HCT116 (cell line): ENCODE measurements at regions not wholly inside any gene's neighbourhood (a gene's known extent, or its start where the extent isn't known, plus 50 kb on each side); places are given as distances from the start of the nearest gene placed in this dataset.

ENCODE experiments used
- ATAC-seq: fragments of 200-7000 bp; cut with Tn5 transposase; 2 replicates; pipeline ENCODE4 v1.9.1; 2020; ENCODE audit warnings: mild to moderate bottlenecking, moderate library complexity
- BruUV-seq: library from RNA; stranded (reverse); fragments of 400-500 nt; replicated peaks from 2 replicates; lab custom pipeline; 2021; lab: Mats Ljungman, UMichigan
- CTCF ChIA-PET: fragments of 300-600 bp; sonication (Branson Sonifier 250); formaldehyde crosslinking; loops from one replicate; lab custom pipeline; 2021; ENCODE audit warnings: antibody characterized with exemption; lab: Charles Lee
- POLR2A ChIA-PET: fragments of 300-600, 350-600 bp; sonication (Branson Sonifier 250); formaldehyde crosslinking; loops from one replicate; lab custom pipeline; 2021; ENCODE audit warnings: antibody characterized with exemption; lab: Charles Lee
- RAD21 ChIA-PET, 2 experiments: fragments of 300-600 bp; sonication (Branson Sonifier 250); formaldehyde crosslinking; loops; one replicate each; lab custom pipeline; 2023; ENCODE audit warnings: low total read pairs in 2 of 2; ENCODE audit not compliant: uncharacterized antibody in 2 of 2, unreplicated experiment in 2 of 2, low non-redundant PET in 1 of 2; lab: Charles Lee
- DNase-seq: peaks from one replicate; pipeline ENCODE4 v3.0.0-alpha.2; 2010; ENCODE audit warnings: low read depth, low spot score
- H2AFZ ChIP-seq: fragments of 200-600 bp; shearing (Covaris generic), sonication (generic); 2 replicates; pipeline ENCODE4 v1.6.1; 2017; ENCODE audit warnings: low read depth, mixed run types, mixed read lengths, antibody characterized with exemption, low read length; ENCODE audit not compliant: poor library complexity, severe bottlenecking
- H3K27ac ChIP-seq: 2 replicates; pipeline ENCODE4 v1.5.1; 2012; ENCODE audit warnings: low read depth, low read length
- H3K27me3 ChIP-seq: fragments of 200-600 bp; sonication (generic); 2 replicates; pipeline ENCODE4 v1.6.1; 2016; ENCODE audit warnings: mixed run types, low read length, mixed read lengths; ENCODE audit not compliant: insufficient read depth
- H3K36me3 ChIP-seq, 2 experiments: fragments of 200-500 bp in 1 of 2; fragments of 200-600 bp in 1 of 2; sonication (Bioruptor generic) in 1 of 2; sonication (generic) in 1 of 2; 2 replicates each; pipeline versions ENCODE4 v1.5.1 to v1.6.1; 2014 to 2016; ENCODE audit warnings: low read length in 2 of 2, inconsistent platforms in 1 of 2, mixed read lengths in 1 of 2, mixed run types in 1 of 2; ENCODE audit not compliant: insufficient read depth in 2 of 2, control insufficient read depth in 1 of 2
- H3K4me1 ChIP-seq, 2 experiments: fragments of 200-600 bp in 1 of 2; sonication (generic) in 1 of 2; 2 replicates each; pipeline versions ENCODE4 v1.5.1 to v1.6.1; 2012 to 2017; ENCODE audit warnings: low read length in 2 of 2, inconsistent platforms in 1 of 2, mild to moderate bottlenecking in 1 of 2, mixed read lengths in 1 of 2, mixed run types in 1 of 2, moderate library complexity in 1 of 2; ENCODE audit not compliant: insufficient read depth in 2 of 2, control insufficient read depth in 1 of 2
- H3K4me2 ChIP-seq: fragments of 200-600 bp; sonication (generic); 2 replicates; pipeline ENCODE4 v1.6.1; 2017; ENCODE audit warnings: mixed run types, low read length, mixed read lengths
- H3K4me3 ChIP-seq, 2 experiments: fragments of 200-600 bp in 1 of 2; sonication (generic) in 1 of 2; replicated peaks in 1 of 2; 2 replicates each; pipeline ENCODE4 v1.5.1; 2011 to 2016; ENCODE audit warnings: low read length in 2 of 2, control low read depth in 1 of 2, low read depth in 1 of 2, mild to moderate bottlenecking in 1 of 2, mixed read lengths in 1 of 2, mixed run types in 1 of 2
- H3K79me2 ChIP-seq: fragments of 200-600 bp; sonication (generic); 2 replicates; pipeline ENCODE4 v1.6.1; 2017; ENCODE audit warnings: mild to moderate bottlenecking, mixed run types, low read length, moderate library complexity, mixed read lengths; ENCODE audit not compliant: insufficient read depth
- H3K9ac ChIP-seq: fragments of 200-600 bp; sonication (generic); 2 replicates; pipeline ENCODE4 v1.6.1; 2016; ENCODE audit warnings: low read length, mixed read lengths
- H3K9me2 ChIP-seq: fragments of 200-600 bp; sonication (generic), shearing (Covaris generic); 2 replicates; pipeline ENCODE4 v1.6.1; 2017; ENCODE audit warnings: mixed run types, mild to moderate bottlenecking, moderate library complexity; ENCODE audit not compliant: insufficient read depth
- H3K9me3 ChIP-seq, 2 experiments: fragments of 200-500 bp in 1 of 2; fragments of 200-600 bp in 1 of 2; sonication (Bioruptor generic) in 1 of 2; sonication (generic) in 1 of 2; 2 replicates each; pipeline ENCODE4 v1.6.1; 2014 to 2017; ENCODE audit warnings: low read length in 2 of 2, mixed read lengths in 2 of 2, inconsistent platforms in 1 of 2, low read depth in 1 of 2, mild to moderate bottlenecking in 1 of 2, mixed run types in 1 of 2, moderate library complexity in 1 of 2; ENCODE audit not compliant: control insufficient read depth in 1 of 2, insufficient read depth in 1 of 2
- H4K20me1 ChIP-seq: fragments of 200-600 bp; sonication (generic), shearing (Covaris generic); 2 replicates; pipeline ENCODE4 v1.6.1; 2017; ENCODE audit warnings: mixed run types, mild to moderate bottlenecking, moderate library complexity; ENCODE audit not compliant: insufficient read depth
- CEBPB ChIP-seq: IDR thresholded peaks from 2 replicates; pipeline ENCODE4 v1.6.1; 2012; ENCODE audit warnings: low read depth
- EGR1 ChIP-seq: IDR thresholded peaks from 2 replicates; pipeline ENCODE4 v1.6.1; 2012; ENCODE audit warnings: low read depth
- EZH2phosphoT487 ChIP-seq: fragments of 200-600 bp; IDR thresholded peaks from 2 replicates; pipeline ENCODE4 v1.6.1; 2018; ENCODE audit warnings: antibody characterized with exemption, borderline replicate concordance
- JUND ChIP-seq: IDR thresholded peaks from 2 replicates; pipeline ENCODE4 v1.6.1; 2012
- MAX ChIP-seq: IDR thresholded peaks from 2 replicates; pipeline ENCODE4 v1.6.1; 2012
- POLR2A ChIP-seq: IDR thresholded peaks from 2 replicates; pipeline ENCODE4 v1.7.0; 2011; ENCODE audit warnings: borderline replicate concordance; ENCODE audit not compliant: insufficient read depth, insufficient read length; ENCODE audit errors: extremely low read depth
- RAD21 ChIP-seq: IDR thresholded peaks from 2 replicates; pipeline ENCODE4 v1.6.1; 2012; ENCODE audit warnings: low read depth, mild to moderate bottlenecking
- SIN3A ChIP-seq: IDR thresholded peaks from 2 replicates; pipeline ENCODE4 v1.6.1; 2012; ENCODE audit warnings: low read depth
- SP1 ChIP-seq: IDR thresholded peaks from 2 replicates; pipeline ENCODE4 v1.6.1; 2012; ENCODE audit warnings: low read depth
- TCF7L2 ChIP-seq: IDR thresholded peaks from 2 replicates; pipeline ENCODE4 v1.7.0; 2011; ENCODE audit warnings: borderline replicate concordance, inconsistent platforms; ENCODE audit not compliant: insufficient read depth, insufficient read length; ENCODE audit errors: extremely low read depth
- YY1 ChIP-seq: IDR thresholded peaks from 2 replicates; pipeline ENCODE4 v1.6.1; 2011; ENCODE audit warnings: low read length, low read depth, moderate library complexity, mild to moderate bottlenecking; ENCODE audit not compliant: insufficient replicate concordance; ENCODE audit errors: extremely low read depth
- ZFX ChIP-seq: fragments of 450-650 bp; IDR thresholded peaks from 2 replicates; pipeline ENCODE4 v1.6.1; 2017
- ZNF274 ChIP-seq: fragments of 200-500 bp; sonication (Bioruptor generic); IDR thresholded peaks from 2 replicates; pipeline ENCODE4 v1.6.1; 2014; ENCODE audit warnings: mild to moderate bottlenecking, low read depth, low read length, inconsistent platforms
- intact Hi-C: fragments of 100-400 bp; cut with micrococcal nuclease; formaldehyde crosslinking; loops from 2 replicates; pipeline ENCODE4 v1.10.0; 2022
- TF ChIP-seq, protein P1 (sequence below): IDR thresholded peaks from 2 replicates; pipeline ENCODE4 v1.6.1; 2012; ENCODE audit warnings: low read depth
- TF ChIP-seq, protein P2 (sequence below), 3 experiments: fragments of 200-600 bp in 1 of 3; sonication (generic) in 1 of 3; IDR thresholded peaks in 2 of 3; conservative IDR thresholded peaks in 1 of 3; 2 replicates each; pipeline ENCODE4 v1.5.1; 2012 to 2017; ENCODE audit warnings: low read depth in 2 of 3, low read length in 2 of 3, antibody characterized with exemption in 1 of 3, borderline replicate concordance in 1 of 3, control low read depth in 1 of 3, mild to moderate bottlenecking in 1 of 3, mixed read lengths in 1 of 3, mixed run types in 1 of 3, moderate library complexity in 1 of 3; ENCODE audit not compliant: insufficient read depth in 1 of 3
- TF ChIP-seq, protein P3 (sequence below): IDR thresholded peaks from 2 replicates; pipeline ENCODE4 v1.6.1; 2012
- TF ChIP-seq, protein P4 (sequence below): IDR thresholded peaks from 2 replicates; pipeline ENCODE4 v1.6.1; 2011; ENCODE audit warnings: mild to moderate bottlenecking, low read length, moderate library complexity; ENCODE audit not compliant: insufficient replicate concordance; ENCODE audit errors: extremely low read depth

GRCh38 chr2:66370824-66371223, 64.1 kb upstream of the MEIS1 start:
- H3K4me1 ChIP-seq, result no peaks in the 10 kb centered on the region
- no peaks in the 10 kb centered on the region for H3K9me2 ChIP-seq
- H3K27me3 ChIP-seq, result no peaks in the 10 kb centered on the region
- no peak overlapping the region for H3K4me3 ChIP-seq
- no peak for TF ChIP-seq SIN3A
- no peak for TF ChIP-seq TCF7L2
- TF ChIP-seq, protein P1, sequence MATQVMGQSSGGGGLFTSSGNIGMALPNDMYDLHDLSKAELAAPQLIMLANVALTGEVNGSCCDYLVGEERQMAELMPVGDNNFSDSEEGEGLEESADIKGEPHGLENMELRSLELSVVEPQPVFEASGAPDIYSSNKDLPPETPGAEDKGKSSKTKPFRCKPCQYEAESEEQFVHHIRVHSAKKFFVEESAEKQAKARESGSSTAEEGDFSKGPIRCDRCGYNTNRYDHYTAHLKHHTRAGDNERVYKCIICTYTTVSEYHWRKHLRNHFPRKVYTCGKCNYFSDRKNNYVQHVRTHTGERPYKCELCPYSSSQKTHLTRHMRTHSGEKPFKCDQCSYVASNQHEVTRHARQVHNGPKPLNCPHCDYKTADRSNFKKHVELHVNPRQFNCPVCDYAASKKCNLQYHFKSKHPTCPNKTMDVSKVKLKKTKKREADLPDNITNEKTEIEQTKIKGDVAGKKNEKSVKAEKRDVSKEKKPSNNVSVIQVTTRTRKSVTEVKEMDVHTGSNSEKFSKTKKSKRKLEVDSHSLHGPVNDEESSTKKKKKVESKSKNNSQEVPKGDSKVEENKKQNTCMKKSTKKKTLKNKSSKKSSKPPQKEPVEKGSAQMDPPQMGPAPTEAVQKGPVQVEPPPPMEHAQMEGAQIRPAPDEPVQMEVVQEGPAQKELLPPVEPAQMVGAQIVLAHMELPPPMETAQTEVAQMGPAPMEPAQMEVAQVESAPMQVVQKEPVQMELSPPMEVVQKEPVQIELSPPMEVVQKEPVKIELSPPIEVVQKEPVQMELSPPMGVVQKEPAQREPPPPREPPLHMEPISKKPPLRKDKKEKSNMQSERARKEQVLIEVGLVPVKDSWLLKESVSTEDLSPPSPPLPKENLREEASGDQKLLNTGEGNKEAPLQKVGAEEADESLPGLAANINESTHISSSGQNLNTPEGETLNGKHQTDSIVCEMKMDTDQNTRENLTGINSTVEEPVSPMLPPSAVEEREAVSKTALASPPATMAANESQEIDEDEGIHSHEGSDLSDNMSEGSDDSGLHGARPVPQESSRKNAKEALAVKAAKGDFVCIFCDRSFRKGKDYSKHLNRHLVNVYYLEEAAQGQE, result no peak
- no peak for TF ChIP-seq EZH2phosphoT487
- TF ChIP-seq ZFX, result no peak
- no peak for TF ChIP-seq JUND
- no peak for TF ChIP-seq CEBPB
- no peak for TF ChIP-seq POLR2A
- TF ChIP-seq, protein P2, sequence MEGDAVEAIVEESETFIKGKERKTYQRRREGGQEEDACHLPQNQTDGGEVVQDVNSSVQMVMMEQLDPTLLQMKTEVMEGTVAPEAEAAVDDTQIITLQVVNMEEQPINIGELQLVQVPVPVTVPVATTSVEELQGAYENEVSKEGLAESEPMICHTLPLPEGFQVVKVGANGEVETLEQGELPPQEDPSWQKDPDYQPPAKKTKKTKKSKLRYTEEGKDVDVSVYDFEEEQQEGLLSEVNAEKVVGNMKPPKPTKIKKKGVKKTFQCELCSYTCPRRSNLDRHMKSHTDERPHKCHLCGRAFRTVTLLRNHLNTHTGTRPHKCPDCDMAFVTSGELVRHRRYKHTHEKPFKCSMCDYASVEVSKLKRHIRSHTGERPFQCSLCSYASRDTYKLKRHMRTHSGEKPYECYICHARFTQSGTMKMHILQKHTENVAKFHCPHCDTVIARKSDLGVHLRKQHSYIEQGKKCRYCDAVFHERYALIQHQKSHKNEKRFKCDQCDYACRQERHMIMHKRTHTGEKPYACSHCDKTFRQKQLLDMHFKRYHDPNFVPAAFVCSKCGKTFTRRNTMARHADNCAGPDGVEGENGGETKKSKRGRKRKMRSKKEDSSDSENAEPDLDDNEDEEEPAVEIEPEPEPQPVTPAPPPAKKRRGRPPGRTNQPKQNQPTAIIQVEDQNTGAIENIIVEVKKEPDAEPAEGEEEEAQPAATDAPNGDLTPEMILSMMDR (IDR thresholded peaks at IDR 0.05 in 2 of 3, conservative IDR thresholded peaks at IDR 0.05 in 1 of 3; ENCODE audit: borderline replicate concordance in 1 of 3, insufficient read depth in 1 of 3, low read depth in 2 of 3, low read length in 2 of 3), result no peak
- TF ChIP-seq EGR1, result no peak
- TF ChIP-seq, protein P3, sequence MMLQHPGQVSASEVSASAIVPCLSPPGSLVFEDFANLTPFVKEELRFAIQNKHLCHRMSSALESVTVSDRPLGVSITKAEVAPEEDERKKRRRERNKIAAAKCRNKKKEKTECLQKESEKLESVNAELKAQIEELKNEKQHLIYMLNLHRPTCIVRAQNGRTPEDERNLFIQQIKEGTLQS, result no peak
- no peak for TF ChIP-seq ZNF274
- TF ChIP-seq MAX, result no peak
- TF ChIP-seq RAD21, result no peak
- no peak for TF ChIP-seq YY1
- TF ChIP-seq, protein P4, sequence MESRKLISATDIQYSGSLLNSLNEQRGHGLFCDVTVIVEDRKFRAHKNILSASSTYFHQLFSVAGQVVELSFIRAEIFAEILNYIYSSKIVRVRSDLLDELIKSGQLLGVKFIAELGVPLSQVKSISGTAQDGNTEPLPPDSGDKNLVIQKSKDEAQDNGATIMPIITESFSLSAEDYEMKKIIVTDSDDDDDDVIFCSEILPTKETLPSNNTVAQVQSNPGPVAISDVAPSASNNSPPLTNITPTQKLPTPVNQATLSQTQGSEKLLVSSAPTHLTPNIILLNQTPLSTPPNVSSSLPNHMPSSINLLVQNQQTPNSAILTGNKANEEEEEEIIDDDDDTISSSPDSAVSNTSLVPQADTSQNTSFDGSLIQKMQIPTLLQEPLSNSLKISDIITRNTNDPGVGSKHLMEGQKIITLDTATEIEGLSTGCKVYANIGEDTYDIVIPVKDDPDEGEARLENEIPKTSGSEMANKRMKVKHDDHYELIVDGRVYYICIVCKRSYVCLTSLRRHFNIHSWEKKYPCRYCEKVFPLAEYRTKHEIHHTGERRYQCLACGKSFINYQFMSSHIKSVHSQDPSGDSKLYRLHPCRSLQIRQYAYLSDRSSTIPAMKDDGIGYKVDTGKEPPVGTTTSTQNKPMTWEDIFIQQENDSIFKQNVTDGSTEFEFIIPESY, result no peak
- TF ChIP-seq SP1, result no peak
- no peaks in the 10 kb centered on the region for H3K9me3 ChIP-seq
- ATAC-seq, result no peak
- no peaks in the 10 kb centered on the region for H3K36me3 ChIP-seq
- DNase-seq, result no peak
- ChIA-PET RAD21 (no interaction called here), CTCF (no interaction called here), POLR2A (no interaction called here)
- no peak overlapping the region for H3K9ac ChIP-seq
- H3K4me2 ChIP-seq, result no peak overlapping the region
- no peaks in the 10 kb centered on the region for H3K79me2 ChIP-seq
- BruUV-seq, result no TSS peak
- no peak overlapping the region for H2AFZ ChIP-seq
- intact Hi-C loops, result no loop called here
- H3K27ac ChIP-seq, result no peak overlapping the region
- H4K20me1 ChIP-seq, result no peaks in the 10 kb centered on the region
